GM18502 (cell line): ENCODE measurements at regions not wholly inside any gene's neighbourhood (a gene's known extent, or its start where the extent isn't known, plus 50 kb on each side); places are given as distances from the start of the nearest gene placed in this dataset.

ENCODE experiments used
- ATAC-seq: cut with Tn5 transposase; IDR thresholded peaks from one replicate; pipeline ENCODE4 v1.9.1; 2021; ENCODE audit warnings: mild to moderate bottlenecking; ENCODE audit not compliant: unreplicated experiment, poor library complexity

- ATAC-seq, result no peak
Observed at GRCh38 chr11:109849946-109850345, 243.2 kb upstream of the ZC3H12C start.

DNA sequence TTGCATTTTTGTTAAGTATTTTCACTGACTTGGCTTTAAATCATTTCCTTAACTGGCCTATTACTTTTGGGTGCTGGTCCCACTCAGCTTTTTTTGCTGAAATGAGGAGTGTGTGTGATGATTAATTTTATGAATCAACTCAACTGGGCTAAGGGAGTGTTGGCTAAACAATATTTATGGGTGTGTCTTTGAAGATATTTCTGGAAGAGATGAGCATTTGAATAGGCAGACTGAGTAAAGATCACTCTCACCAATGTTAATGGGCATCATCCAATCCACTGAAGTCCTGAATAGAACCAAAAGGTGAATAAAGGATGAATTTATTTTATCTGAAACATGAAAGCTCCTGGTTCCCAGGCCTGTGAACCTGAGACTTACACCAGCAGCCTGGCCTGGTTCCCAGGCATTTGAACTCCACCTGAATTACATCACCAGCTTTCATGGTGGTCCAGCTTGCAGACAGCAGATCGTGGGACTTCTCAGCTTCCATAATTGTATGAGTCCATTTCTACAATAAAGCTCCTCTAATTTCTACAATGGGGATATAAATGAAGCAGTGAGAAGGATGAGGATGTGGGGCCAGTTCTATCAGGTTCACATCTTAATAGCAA, 241.3 kb upstream of the ZC3H12C start:
- ATAC-seq, result no peak

- ATAC-seq, result peak; percentile 82
Observed at GRCh38 chr11:109853156-109853776, 239.9 kb upstream of the ZC3H12C start.

DNA sequence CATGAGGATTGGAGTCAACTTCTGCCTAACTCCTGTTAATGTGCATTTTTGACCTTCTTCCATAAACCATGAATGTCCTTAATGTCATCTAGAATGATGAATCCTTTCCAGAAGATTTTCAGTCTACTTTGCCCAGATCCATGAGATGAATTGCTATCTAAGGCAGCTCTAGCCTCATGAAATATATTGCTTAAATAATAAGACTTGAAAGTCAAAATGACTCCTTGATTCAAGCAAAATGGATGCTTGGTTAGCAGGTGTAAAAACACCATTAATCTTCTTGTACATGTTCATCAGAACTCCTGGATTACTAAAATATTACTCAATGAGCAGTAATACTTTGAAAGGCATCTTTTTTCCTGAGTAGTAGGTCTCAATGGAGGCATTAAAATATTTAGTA, 238.5 kb upstream of the ZC3H12C start:
- ATAC-seq, result no peak

DNA sequence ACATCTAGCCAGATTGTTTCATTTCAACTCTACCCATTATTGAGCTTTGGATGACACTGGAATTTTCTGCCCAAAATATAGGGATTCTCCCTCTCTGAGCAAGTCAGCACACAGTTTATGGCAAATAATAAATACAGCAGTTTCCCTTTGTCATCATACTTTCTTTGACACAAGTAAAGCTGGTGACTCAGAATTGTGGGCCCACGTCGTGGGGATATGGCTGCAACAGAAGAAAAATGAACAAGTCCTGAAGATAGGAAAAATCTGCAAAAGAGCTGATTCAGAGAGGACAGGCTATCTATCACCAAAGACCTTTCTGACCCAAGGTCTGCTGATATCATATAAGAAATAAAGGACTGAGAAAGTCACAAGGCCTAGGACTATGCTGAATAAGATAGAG, 236.3 kb upstream of the ZC3H12C start:
- ATAC-seq, result no peak

GRCh38 chr11:109857637-109858036, 235.6 kb upstream of the ZC3H12C start:
- ATAC-seq, result no peak

DNA sequence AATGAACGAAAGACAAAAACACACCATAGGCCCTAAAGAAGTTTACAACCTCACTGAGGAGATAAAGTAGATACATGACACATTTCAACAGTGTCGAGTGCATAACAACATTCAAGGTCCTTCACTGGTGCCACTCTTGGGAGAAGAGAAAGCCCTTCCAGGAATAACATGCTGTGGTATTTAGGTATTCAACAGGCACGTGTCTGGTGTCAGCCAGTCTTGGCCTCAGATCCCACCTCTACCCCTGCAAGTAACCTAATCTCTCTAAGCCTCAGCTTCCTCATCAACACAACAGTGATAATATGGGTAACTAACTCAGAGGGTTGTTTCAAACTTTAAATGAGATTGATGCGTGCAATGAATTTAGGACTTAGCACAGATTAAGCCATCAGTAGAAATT, 235.0 kb upstream of the ZC3H12C start:
- ATAC-seq, result no peak

- ATAC-seq, result no peak
Observed at GRCh38 chr11:109859045-109859724, 234.0 kb upstream of the ZC3H12C start.

DNA sequence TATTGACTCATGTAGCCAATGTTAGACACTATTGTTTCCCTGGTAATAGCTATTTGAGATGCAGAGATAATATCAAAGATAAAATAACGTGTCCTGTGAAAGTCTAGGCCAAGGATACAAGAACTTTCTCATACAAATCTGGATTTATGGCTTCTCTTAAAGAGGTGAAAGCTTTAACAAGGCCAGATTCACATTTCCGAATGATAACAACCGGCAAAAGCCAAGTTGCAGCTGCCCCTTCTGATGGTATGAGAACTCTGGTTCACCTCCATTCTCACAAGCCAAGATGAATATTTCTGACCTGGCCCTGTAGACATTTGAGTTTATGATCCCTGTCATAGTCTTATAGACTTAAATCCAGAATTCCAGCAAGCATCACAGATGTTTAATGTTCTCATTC, 230.4 kb upstream of the ZC3H12C start:
- no peak for ATAC-seq

GRCh38 chr11:109864151-109864661, 229.0 kb upstream of the ZC3H12C start:
- ATAC-seq, result peak; percentile 97

GRCh38 chr11:109864834-109865547, 228.2 kb upstream of the ZC3H12C start:
- peak; percentile 38 for ATAC-seq

GRCh38 chr11:109865548-109866186, 227.5 kb upstream of the ZC3H12C start:
- ATAC-seq, result no peak

DNA sequence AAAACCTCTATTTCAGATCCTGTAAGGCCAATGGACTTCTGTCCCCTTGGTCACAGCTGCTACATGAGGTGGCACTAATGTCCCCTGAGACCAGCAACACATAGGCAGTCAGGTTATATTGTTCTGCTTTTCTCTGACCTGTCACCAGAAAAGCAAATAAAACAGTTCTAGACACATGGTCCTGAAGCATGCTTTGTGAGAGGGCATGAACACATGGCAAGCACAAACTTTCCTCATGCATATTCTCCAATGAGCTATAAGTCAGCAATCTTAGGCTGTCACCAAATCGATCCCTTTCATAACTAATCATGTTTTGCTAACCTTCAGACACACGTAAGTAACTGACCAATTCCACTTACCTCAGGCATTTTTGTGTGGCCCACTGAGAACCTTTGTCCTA, 225.4 kb upstream of the ZC3H12C start:
- ATAC-seq, result no peak

DNA sequence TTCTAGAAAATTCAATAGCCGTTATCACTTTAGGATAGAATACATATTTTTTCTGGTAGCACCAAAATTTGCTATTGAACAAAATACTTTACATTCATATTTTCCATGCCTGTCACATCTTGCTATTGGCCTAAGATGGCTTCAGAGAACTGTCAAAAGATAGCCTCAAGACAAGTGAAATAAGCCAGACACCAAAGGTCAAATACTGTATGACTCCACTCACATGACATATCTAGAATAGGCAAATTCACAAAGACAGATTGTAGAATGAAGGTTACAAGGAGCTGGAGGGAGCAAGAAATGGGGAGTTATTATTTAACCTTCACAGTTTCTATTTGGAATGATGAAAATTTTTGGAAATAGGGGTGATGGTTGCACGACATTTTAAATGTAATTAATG, 223.7 kb upstream of the ZC3H12C start:
- ATAC-seq, result no peak

DNA sequence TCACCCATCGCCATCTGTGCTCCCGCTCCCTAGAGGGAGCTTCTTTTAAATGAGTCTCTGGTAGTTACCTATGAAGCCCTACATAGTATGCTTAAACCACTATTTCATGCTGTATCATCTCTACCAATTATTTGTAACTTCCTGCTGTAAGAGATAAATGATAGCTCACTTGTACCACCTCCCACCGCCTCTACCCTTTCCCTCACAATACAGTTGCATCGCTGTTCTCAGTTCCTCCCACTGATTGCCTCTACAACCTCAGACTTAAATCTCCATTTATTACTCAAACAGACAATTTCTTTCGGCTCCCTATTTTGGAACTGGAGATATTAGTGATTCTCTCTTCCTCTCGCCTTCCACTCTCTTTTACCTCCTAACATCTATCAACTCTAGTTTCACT, 222.9 kb upstream of the ZC3H12C start:
- ATAC-seq, result no peak

- ATAC-seq, result no peak
Observed at GRCh38 chr11:109877043-109877442, 216.1 kb upstream of the ZC3H12C start.

DNA sequence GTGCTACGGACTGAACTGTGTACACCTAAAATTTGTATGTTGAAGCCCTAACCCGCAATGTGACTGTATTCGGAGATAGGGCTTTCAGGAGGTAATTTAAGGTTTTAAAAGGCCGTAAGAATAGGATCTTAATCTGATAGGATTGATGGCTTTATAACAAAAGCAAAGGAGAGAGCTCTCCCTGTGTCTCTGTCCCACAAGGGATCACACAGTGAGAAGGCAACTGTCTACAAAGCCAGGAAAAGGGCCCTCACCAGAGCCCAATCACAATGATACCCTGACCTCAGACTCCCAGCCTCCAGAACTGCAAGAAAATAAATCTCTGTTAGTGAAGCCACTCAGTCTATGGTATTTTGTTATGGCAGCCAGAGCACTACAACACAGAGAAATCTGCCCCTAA, 208.7 kb upstream of the ZC3H12C start:
- ATAC-seq, result no peak

- no peak for ATAC-seq
Observed at GRCh38 chr11:109885006-109885405, 208.2 kb upstream of the ZC3H12C start.

DNA sequence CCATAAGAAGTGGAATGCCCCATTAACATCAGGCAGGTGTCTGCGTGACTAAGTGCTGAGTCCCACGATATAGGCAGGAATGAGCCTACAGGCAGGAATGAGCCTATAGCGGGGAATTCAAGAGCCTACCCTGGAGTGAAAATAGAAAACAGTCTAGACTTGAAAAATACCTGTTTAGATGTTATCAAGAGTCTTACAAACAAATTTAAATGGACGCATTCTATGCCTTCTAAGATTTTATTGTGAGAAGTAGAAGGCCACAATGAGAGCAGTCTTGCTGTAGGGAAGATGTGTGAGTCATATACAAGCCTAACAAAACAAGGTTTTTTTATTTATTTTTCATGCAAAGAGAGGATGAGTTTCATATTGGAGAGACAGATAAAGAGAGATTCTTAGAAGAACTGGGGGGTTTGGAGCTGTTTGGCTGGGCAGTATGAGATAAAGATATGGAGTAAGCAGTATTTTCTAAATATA, 200.8 kb upstream of the ZC3H12C start:
- ATAC-seq, result no peak

- no peak for ATAC-seq
Observed at GRCh38 chr11:109894242-109894641, 198.9 kb upstream of the ZC3H12C start.
